GM21529 (cell line): ENCODE measurements at regions not wholly inside any gene's neighbourhood (a gene's known extent, or its start where the extent isn't known, plus 50 kb on each side); places are given as distances from the start of the nearest gene placed in this dataset.

Experiments
- ATAC-seq: cut with Tn5 transposase; IDR thresholded peaks from one replicate; pipeline ENCODE4 v1.9.1; 2021; ENCODE audit not compliant: unreplicated experiment

DNA sequence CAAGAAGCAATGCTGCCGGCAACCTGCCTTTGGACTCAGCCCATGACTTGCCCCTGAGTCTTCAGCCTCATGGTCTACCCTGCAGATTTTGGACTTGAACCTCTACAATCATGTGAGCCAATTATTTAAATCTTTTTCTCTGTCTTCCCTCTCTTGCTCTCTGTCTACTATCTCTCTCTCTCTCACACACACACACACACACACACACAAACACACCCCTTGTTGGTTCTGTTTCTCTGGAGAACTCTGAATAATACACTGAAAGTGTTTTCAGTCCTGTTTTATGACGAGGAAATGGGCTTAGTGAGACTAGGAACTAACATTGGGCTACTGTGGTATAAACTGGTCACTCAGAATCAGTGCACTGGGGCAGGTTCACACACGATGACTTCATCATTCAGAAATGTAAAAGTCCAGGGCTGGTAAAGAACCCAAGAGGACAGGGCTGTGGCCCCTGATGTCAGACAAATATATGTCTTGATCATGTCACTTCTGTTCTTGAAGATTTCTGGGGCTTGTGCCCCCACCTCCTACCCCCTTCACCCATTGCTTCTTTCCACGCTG is 266.1 kb upstream of the SIX2 start:
- ATAC-seq, result no peak

DNA sequence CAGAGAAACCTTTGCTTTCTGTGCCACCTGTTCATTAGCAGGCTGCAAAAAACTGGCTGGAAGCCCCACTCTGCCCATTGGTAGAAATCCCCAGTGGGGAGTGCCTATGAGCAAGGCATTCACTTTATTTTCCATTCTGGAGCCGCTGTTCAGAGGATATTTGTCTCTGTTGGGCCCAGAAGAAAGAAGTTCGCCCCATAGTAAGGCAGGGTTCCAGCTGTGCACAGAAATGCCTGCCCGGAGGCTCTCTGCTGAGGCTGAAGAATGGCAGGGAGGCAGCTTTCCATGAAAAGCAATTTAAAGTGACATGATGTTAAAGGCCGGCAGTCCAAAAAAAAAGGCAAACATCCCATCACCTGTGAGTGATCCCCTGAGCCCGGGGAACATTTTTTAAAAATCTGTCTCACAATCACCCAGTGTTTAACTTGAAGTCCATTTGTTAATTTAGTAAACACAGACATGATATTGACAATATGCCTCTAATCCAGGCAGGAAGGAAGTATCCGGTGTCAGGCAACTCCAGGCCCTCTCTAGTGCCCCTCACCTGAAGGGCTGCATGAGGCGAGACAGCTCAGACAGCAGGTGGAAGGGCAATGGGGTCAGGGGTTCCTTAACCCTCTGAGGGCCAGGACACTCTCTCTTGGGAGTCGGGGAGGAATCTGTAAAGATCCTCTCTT is 265.1 kb upstream of the SIX2 start:
- ATAC-seq, result no peak

DNA sequence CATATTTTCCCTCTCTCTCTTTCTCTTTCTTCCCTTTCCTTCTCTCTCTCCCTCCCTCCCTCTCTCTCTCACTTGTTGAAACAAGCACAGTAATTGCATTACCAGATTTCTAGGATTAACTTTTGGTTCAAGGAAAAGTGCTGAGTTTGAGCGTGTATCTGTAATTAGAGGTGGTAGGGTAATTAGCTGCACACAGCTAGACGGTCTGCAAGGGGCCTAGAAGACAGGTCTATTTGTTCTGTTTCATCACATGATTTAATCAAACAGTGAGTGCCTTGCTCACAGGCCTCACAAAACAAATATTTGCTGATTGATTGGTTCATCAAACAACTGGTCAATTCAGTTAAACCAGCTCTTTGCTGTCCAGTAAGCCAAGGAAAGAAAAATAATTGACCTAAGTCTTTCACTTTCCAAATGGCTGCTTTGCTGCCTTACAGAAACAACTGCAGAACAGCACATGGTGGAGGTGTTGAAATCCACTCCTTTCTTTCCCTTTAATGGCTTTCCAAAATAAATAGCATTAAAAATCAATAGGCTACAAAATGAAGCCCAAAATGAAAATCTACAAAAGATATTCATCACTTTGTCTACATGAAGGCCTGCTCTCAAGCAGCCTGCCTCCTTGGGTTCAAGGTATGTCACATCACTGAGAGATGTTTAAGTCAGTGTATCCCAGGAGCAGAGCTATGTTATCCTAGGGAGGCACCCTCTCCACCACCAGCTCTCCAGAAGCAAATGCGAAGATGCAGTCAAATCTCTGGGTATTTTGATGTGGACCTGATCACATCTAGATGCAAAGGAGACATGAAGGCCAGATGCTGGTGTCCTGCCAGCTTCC is 264.4 kb upstream of the SIX2 start:
- no peak for ATAC-seq

DNA sequence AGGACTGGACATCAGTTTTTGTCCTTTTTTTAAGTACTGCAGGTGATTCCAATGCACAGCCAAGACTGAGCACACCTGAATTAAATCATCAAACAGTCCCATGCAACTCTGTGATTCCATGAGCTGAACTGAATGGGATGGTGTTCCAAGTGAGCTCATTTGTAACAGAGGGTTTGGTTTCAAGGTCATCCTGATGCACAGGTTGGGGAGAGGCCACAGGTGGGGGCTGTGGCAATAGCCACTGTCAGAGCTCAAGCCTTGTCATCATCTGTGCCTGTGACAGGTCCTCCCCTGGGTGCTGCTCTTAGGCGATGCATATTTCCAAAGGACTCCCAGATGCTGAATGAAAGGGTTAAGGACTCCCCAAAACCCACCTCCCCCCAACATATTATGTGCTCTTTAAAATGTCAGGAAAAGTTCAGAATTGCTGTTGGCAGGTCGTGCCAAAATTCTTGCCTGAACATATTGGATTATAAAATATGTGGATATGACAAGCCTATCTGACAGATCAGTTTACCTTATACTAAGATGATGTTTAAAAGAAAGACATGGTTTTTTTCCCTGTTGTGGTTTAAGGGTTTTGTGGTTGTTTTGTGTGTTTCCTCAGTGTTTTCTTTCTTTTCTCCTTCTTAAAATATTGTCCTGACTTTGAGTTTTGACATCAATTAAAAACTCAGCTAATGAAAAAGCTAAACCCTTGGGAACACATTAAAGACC is 263.5 kb upstream of the SIX2 start:
- ATAC-seq, result no peak

DNA sequence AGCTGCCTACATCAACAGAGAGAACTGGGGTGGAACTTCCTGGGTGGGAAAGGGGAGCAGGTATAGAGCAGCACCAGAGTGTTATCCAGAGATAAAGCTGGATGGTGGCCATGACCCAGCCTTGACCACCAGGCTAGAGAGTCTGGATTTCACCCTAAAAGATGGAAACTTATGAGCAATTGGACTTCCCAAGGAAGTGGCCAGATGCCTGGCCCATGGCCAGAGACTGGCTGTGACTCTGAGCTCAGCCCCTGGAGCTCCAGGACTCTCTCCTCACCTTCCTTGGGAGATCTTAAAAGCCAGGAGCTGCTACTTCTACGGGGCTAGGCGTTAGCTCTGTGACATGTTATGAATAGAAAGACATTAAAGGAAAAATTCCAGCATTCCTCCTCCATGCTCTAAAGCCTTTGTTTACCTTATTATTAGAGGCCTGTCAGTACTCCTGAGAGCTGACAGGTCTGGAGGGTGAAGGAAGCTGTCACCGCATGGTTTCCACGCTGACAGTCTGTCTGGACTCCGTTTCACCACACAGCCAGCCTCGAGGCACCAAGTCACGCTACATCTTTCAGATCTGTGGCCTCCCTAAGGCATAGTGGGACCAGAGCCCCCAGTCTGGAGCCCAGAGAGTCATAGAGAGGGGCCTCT is 260.0 kb upstream of the SIX2 start:
- no peak for ATAC-seq

DNA sequence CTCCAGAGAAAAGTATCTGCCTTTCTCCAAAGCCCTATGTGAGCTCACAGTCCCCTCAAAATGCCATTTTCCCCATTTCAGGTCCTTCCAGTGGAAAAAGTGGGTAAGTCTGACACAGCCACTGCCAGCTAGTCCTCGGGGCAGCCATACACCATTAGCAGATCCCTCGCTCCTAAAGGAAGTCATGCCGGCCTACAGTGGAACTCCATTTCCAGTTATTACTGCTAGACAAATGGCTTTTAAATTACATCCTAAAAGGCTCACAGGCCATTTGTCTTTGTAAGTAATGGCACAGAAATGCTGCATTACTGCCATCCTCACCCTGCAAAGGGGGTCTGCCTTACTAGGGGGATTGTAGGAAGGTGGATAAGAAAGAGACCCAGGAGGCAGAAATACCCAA is 259.4 kb upstream of the SIX2 start:
- ATAC-seq, result no peak

DNA sequence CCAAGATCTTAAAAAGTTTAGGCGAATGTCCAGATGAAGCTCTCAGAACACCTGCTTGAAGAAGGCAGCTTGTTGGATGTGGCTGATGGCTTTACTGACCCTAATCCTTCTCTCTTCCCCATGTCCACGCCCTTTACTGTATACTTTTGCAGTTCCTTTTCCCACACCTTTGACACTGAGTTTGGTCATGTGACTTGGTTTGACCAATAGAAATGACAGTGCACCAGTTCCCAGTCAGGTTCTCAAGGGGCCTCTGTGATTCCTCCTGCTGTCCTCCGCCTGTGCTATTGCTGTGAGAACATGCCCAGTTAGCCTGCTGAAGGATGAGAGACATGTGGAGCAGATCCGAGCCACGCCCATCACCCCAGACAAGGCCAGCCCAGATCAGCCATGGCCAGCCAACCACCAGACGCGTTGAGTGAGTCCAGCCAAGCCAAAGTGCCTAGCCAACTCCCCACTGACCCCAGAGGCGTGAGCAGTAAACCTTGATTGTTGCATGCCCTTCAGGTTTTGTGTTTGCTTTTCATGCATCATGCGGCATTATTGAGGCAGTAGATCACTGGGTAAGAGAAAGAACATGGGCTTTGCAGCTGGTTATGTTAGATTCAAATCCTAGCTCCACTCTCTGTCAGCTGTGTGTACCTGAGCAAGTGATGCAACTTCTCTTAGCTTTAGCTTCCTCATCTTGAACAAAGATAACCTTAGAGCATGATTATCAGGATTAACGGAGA is 258.0 kb upstream of the SIX2 start:
- no peak for ATAC-seq

DNA sequence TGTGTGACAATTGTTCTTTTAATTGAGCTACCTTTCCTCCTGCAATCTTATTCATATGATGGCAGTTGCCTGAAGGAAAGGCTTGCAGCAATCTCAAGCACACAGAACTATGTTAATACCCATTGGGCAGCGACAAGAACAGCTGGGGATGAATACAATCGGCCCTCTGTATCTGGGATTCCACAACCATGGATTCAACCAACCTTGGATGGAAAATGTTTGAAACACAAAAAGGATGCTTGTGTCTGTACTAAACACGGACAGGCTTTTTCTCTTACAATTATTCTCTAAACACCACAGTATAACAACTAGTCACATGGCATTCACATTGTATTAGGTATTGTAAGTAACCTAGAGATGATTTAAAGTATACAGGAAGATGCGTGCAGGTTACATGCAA is 256.1 kb upstream of the SIX2 start:
- no peak for ATAC-seq

DNA sequence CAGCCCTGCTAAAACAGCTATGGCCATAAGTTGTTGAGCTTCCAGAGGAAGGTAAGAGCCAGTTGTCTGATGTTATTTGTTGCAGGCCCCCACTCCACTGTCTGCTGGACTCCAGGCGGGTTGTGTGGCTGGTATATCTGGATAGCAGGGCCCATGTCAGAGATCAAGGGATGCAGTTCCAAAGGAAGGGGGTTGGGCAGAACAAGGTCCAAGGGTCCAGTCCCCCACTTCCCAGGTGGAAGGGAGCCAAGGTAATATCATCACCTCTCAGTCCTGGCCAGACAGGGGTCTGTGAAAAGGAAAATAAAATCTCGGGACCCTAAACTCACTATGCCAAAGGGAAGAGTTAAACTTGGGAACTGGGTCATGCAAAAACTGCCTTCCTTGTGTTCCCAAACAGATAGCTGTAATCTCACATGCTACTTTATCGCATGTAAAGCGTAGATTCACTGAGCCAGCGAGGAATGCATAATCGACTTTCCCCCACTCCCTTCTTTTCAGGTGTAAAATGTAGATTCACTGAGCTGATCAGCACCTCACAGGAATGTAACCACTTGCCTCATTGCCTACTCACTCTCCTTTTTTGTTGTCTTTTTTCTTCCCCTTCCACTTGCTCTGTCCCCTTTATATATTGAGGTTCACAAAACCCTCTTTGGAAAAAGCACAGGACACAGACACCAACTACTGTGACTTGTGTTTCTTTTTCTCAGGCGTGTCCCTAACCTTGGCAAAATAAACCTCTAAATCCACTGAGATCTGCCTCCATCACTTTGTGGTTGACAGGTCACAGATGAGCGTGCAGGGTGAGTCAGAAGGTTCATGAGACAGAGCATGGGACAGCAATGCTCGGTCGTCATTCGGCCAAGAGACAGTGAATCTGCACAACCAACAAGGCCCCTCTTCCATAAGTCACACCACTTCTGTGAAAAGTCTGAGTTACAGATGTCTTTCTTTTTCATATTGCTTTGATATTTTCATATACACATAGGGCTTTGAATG is 255.3 kb upstream of the SIX2 start:
- ATAC-seq, result no peak

DNA sequence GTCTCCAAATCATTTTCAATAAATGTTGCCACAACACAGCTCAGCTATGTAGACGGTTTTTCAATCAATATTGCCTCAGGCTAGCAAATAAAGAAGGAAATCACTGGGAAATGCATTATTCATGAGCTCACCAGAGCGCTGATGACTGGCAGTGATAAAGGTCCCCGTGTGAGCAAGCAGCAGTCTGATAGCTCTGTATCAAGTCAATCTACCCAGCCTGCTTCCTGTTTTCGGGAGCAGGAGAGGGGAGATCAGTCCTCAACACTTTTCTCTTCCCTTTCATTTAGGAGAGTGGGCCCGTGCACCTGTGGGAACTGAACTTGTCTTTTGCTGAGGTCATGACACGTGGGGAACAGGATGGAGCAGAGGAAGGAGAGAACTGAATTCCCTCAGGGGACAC is 253.9 kb upstream of the SIX2 start:
- ATAC-seq, result no peak

DNA sequence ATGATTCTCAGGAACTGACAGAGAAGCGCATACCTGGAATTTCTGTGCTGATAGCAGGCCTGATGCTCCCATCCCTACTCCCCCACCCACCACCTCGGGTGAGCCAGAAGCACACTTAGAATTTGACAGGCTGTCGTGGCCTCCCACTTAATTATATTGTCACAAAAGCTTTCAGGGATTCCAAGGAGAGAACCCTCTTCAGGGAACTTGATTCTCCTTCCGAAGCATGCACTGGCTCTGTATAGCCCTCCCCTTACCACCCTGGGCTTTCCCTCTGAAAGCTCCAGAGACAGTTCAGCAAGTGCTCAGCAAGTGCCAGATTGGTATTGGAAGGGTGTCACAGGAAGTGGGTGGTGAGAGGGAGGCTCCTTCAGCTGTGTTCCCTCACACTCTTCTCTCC is 252.5 kb upstream of the SIX2 start:
- ATAC-seq, result no peak

DNA sequence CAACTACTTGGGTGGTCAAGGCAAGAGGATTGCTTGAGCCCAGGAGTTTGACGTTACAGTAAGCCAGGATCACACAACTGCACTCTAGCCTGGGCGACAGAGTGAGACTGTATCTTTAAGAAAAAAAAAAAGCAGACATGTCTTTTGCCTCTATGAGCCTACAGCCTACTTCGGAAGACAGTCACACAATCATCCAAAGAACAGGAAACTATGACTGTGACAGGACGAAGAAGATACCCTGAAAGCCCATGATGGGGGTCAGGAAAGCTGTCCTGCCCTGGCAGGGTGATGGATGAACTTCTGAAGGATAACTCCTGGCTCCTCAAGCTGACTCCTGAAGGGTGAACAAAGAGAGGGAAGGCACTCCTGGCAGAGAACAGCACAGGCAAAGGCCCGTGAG is 251.7 kb upstream of the SIX2 start:
- ATAC-seq, result no peak

DNA sequence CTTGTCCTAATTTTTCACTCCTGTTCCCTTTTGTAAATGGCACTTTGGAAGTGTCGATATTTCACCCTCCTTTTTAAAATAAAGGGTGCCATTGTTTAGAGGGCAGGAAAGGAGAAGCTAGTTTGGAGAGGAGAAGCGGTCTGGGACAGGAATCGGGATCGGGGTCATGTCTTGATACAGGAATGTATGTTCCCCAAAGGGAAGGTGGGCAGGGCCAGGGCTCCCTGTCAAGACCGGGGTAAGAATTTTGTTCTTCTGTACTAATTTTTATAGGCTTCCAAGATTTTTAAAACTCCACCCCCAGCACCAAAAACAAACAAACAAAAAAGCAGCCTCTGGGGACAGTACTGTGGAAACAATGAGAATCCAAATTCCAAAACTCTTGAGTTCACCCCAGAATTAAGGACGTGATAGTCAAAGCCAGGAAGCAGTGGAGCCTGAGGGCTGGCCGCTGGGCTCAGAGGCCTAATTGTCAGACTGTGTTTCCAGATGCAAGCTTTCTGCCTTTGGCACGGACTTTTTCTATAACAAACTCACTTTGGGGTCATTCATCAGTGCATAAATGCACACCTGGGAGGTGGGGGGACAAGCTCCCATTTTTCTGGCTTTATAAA is 250.4 kb upstream of the SIX2 start:
- no peak for ATAC-seq

DNA sequence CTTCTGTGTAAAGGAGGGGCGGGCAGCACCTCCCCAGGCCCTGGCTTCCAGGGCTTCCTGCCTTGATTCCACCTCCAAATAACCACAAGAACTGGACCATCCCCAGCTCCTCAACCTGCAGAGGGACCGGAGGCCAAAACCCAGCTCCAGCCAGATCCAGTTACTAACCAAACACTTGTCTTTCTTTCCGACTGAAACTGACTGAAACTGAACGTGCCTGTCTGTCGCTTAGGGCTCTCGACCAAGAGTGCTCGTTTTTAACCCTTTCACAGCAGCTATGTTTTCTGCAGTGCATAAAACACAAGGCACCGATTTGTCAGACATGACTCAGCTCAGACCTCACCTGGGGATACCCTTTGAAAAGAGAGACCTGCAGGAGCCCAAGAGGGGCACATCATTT is 249.9 kb upstream of the SIX2 start:
- no peak for ATAC-seq

DNA sequence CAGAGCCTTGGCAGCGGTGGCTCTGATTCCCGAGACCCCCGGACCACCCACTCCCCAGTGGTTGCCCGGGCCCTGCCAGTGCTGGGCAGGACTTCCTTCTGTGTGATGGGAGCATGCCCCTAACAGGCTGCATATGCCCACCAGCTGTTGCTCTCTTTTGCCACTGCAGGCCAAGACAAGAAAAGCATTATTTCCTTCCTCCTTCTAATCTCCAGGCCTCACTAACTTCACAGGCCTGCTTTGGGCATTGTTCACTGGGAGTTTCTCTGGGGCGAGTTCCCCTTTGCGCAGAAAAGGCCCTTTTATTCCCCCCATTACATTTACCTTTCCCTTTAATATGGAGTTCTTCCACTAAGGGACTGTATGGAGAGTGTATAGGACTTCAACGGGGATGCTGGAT is 249.1 kb upstream of the SIX2 start:
- ATAC-seq, result no peak

DNA sequence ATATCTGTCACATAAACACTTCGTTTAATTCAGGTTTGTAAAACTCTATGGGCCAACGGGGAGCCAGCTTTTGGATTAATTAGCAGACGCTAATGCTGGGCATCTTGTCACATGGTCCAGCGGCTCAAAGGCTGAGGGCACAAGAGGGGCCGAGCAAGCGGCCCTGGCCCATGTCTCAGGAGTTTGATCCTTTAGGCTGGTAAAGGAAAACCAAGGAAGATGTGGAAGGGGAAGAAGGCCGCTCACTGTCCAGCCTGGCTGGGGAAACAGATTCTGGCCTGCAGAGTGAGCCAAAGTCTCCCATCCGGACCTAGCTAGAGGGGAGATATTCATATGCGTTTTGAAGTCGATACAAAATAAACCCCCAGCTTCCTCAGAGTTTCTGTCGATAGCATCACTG is 248.6 kb upstream of the SIX2 start:
- ATAC-seq, result no peak

DNA sequence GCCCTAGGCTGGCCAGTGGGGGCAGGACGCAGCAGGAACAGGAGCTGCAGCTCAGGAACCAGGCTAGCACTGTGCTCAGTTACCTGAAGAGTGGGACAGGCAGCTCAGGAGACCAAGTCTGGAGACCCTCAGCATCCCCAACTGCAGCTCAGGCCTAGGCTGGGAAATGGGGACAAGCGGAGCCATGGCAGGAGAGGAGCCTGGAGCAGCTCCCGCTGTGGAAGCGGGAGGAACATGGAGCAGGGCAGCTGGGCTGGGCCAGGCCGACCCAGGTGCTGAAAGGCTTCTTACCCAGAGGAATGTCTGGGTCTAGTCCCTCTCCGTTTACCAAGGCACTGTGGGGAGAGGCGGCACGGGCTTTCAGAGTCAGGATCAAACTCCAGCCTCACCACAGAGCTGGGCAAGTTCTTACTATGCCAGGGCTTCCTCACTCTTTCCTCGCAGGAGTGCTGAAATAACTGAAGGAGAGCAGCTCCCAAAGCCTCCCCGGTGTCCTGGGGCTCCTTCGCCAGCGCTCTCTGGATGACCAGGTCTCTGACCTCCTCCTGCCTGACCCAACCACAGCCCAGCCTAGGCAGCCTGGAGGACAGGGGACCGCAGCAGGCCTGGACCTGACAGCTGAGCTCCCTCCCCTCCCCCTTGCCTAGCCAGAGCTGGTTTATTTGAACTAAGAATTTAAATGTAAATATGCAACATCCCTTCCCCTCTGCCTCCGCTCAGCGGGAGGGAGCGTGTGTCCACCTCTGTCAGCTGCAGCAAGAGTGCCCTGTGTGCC is 247.8 kb upstream of the SIX2 start:
- no peak for ATAC-seq

DNA sequence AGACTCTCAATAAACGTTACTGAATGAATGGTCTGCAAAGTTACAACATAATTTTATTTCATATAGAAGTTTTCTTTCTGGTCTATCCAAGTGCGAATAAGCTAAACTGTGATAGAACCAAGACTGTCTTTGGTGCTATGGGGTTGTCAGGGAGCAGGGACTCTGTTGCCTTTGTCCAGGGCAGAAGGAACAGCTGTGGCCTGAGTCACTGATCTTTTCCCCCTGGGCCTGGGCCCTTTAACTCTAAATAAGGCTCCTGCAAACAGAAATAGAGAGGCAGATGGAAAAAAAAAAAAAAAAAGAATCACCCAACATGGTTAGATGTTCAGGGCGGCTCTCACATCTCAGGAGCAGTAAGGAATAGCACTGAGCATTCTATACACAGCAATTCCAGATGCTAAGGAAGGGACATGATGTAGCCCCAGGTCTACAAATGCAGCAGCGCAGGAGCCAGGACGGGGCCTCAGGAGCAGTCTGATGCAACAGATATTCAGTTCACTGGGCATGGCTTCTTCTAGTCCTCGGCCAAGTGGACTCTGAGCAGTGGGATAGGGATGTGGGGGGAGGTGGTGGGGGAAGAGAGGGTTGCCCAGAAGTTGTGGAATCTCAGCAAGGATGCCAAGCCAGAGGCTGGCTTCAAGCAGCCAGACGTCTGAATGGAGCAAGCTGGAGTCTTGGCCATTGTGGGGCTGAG is 247.1 kb upstream of the SIX2 start:
- ATAC-seq, result no peak
